K562 (cell line): ENCODE measurements at regions not wholly inside any gene's neighbourhood (a gene's known extent, or its start where the extent isn't known, plus 50 kb on each side); places are given as distances from the start of the nearest gene placed in this dataset.

Experiments
- AFF1 ChIP-seq, 2 experiments: fragments of 450-650 bp; IDR thresholded peaks; 2 replicates each; pipeline ENCODE4 v1.6.1; 2018; ENCODE audit warnings: mild to moderate bottlenecking in 2 of 2, low read depth in 1 of 2; ENCODE audit not compliant: partially characterized antibody in 2 of 2
- CHAMP1 ChIP-seq: fragments of 450-650 bp; IDR thresholded peaks from 2 replicates; pipeline ENCODE4 v1.6.1; 2016; ENCODE audit warnings: mild to moderate bottlenecking
- CREBBP ChIP-seq: IDR thresholded peaks from one replicate; pipeline ENCODE4 v1.6.1; 2012; ENCODE audit warnings: low read depth, mild to moderate bottlenecking, control low read depth, inconsistent platforms, low read length
- FOS ChIP-seq: IDR thresholded peaks from 3 replicates; pipeline ENCODE4 v1.6.1; 2011; ENCODE audit not compliant: insufficient read length; ENCODE audit errors: extremely low read depth
- GTF2B ChIP-seq: IDR thresholded peaks from 2 replicates; pipeline ENCODE4 v1.6.1; 2011; ENCODE audit not compliant: insufficient read length; ENCODE audit errors: extremely low read depth
- HSF4 ChIP-seq: fragments of 250-450 bp; sonication (Bioruptor Pico); IDR thresholded peaks from 2 replicates; pipeline ENCODE4 v2.1.2; 2022; ENCODE audit warnings: mild to moderate bottlenecking, moderate library complexity, borderline replicate concordance
- JUNB ChIP-seq: fragments of 450-650 bp; formaldehyde crosslinking; conservative IDR thresholded peaks from 2 replicates; pipeline ENCODE4 v1.4.0; 2020; ENCODE audit warnings: mild to moderate bottlenecking
- MNT ChIP-seq, 2 experiments: fragments of 450-650 bp; conservative IDR thresholded peaks; 2 replicates each; pipeline ENCODE4 v1.6.1; 2017; ENCODE audit warnings: mild to moderate bottlenecking in 2 of 2, moderate library complexity in 2 of 2
- MYC ChIP-seq, 2 experiments: fragments of 250-450 bp in 1 of 2; sonication (Bioruptor Pico) in 1 of 2; IDR thresholded peaks; 2 replicates each; pipeline versions ENCODE4 v1.5.1 to v1.6.1; 2012 to 2021; ENCODE audit warnings: low read depth in 2 of 2, borderline replicate concordance in 1 of 2, improper control_type of control experiment in 1 of 2, low read length in 1 of 2, mild to moderate bottlenecking in 1 of 2, moderate library complexity in 1 of 2
- NCOA1 ChIP-seq: fragments of 450-650 bp; IDR thresholded peaks from 2 replicates; pipeline ENCODE4 v1.6.1; 2016; ENCODE audit warnings: low read depth
- POU5F1 ChIP-seq: fragments of 150-350 bp; IDR thresholded peaks from 2 replicates; pipeline ENCODE4 v1.6.1; 2014; ENCODE audit warnings: borderline replicate concordance, low read length, low read depth, mild to moderate bottlenecking; ENCODE audit not compliant: partially characterized antibody
- PTRF ChIP-seq: fragments of 450-650 bp; IDR thresholded peaks from 2 replicates; pipeline ENCODE4 v1.6.1; 2016; ENCODE audit warnings: mild to moderate bottlenecking, missing genetic modification characterization, missing compliant biosample characterization
- RNF219 ChIP-seq: fragments of 250-450 bp; sonication (Bioruptor Pico); IDR thresholded peaks from 2 replicates; pipeline ENCODE4 v1.5.0; 2022; ENCODE audit warnings: mild to moderate bottlenecking
- ZNF121 ChIP-seq: sonication (generic); formaldehyde crosslinking; conservative IDR thresholded peaks from 2 replicates; pipeline ENCODE4 v1.8.0; 2022; ENCODE audit warnings: missing genetic modification reagents
- ZNF217 ChIP-seq: sonication (generic); formaldehyde crosslinking; IDR thresholded peaks from 2 replicates; pipeline ENCODE4 v1.8.0; 2022; ENCODE audit warnings: mild to moderate bottlenecking, missing genetic modification reagents

- TF ChIP-seq NCOA1 (0 out of 2 replicates have a peak, but pooled peaks have one; percentile 25), CHAMP1 (peak; percentile 78; the same call in 1 of the 2 replicates), PTRF (tag) (0 out of 2 replicates have a peak, but pooled peaks have one; percentile 38), HSF4 (CRISPR knock-in tag) (no peak; the same call in 1 of the 2 replicates), ZNF121 (CRISPR knock-in tag) (no peak), GTF2B (no peak), POU5F1 (no peak), MNT (conservative IDR thresholded peaks at IDR 0.05) (peak; percentile 24 to 45; a peak in 2 of 4 replicates), RNF219 (no peak), AFF1 (IDR thresholded peaks at IDR 0.05; ENCODE audit: low read depth in 1 of 2, partially characterized antibody in 2 of 2) (peak; percentile 28 to 59), FOS (peak; percentile 68), MYC (IDR thresholded peaks at IDR 0.05; ENCODE audit: low read depth, low read length) (peak; percentile 43; the same call in 1 of the 2 replicates), MYC (CRISPR knock-in tag; IDR thresholded peaks at IDR 0.05; ENCODE audit: borderline replicate concordance, low read depth) (no peak), CREBBP (no peak), JUNB (CRISPR knock-in tag) (peak; percentile 80), ZNF217 (CRISPR knock-in tag) (no peak)
These were observed 114.6 kb upstream of the MED13 start (continued) for GRCh38 chr17:62179525-62180161.
